ENCODE measurements at regions not wholly inside any gene's neighbourhood (a gene's known extent, or its start where the extent isn't known, plus 50 kb on each side); places are given as distances from the start of the nearest gene placed in this dataset.

DNA sequence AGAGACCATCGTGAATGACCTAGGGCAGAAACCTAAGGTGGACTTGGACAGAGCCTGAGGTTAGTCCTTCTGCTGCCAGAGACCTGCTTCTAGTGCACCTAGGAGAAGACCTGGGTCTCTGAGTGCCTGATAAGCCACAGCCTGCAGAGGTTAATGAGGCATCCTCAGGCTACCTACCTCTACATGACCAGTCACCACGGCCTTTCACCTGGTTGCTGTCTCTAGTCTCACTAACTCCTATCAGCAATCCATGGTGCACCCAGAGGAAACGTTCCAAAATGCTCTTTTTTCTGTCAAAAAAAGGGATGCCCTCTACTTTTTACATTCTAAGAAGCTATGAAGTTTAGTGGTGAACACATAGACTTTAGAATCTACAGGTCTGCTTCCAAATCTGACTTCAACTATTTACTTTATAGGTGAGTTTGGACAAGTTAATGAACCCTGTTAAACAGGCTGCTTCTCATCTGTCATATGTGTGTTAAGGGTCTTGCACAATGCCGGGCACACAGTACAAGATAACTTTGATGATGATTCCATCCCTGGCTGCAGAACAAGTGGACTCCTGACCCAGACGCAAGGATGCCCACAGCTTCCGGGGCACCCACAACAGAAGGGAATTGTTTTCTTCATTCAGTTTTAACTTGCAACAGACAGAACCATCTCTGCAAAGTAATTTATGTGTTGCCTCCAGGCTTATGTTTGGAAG, 469.9 kb upstream of the CDH5 start:
- TF ChIP-seq, protein P1, sequence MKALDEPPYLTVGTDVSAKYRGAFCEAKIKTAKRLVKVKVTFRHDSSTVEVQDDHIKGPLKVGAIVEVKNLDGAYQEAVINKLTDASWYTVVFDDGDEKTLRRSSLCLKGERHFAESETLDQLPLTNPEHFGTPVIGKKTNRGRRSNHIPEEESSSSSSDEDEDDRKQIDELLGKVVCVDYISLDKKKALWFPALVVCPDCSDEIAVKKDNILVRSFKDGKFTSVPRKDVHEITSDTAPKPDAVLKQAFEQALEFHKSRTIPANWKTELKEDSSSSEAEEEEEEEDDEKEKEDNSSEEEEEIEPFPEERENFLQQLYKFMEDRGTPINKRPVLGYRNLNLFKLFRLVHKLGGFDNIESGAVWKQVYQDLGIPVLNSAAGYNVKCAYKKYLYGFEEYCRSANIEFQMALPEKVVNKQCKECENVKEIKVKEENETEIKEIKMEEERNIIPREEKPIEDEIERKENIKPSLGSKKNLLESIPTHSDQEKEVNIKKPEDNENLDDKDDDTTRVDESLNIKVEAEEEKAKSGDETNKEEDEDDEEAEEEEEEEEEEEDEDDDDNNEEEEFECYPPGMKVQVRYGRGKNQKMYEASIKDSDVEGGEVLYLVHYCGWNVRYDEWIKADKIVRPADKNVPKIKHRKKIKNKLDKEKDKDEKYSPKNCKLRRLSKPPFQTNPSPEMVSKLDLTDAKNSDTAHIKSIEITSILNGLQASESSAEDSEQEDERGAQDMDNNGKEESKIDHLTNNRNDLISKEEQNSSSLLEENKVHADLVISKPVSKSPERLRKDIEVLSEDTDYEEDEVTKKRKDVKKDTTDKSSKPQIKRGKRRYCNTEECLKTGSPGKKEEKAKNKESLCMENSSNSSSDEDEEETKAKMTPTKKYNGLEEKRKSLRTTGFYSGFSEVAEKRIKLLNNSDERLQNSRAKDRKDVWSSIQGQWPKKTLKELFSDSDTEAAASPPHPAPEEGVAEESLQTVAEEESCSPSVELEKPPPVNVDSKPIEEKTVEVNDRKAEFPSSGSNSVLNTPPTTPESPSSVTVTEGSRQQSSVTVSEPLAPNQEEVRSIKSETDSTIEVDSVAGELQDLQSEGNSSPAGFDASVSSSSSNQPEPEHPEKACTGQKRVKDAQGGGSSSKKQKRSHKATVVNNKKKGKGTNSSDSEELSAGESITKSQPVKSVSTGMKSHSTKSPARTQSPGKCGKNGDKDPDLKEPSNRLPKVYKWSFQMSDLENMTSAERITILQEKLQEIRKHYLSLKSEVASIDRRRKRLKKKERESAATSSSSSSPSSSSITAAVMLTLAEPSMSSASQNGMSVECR (CRISPR knock-in tag; IDR thresholded peaks at IDR 0.05; ENCODE audit: borderline replicate concordance): no peak
- TF ChIP-seq, protein P2, sequence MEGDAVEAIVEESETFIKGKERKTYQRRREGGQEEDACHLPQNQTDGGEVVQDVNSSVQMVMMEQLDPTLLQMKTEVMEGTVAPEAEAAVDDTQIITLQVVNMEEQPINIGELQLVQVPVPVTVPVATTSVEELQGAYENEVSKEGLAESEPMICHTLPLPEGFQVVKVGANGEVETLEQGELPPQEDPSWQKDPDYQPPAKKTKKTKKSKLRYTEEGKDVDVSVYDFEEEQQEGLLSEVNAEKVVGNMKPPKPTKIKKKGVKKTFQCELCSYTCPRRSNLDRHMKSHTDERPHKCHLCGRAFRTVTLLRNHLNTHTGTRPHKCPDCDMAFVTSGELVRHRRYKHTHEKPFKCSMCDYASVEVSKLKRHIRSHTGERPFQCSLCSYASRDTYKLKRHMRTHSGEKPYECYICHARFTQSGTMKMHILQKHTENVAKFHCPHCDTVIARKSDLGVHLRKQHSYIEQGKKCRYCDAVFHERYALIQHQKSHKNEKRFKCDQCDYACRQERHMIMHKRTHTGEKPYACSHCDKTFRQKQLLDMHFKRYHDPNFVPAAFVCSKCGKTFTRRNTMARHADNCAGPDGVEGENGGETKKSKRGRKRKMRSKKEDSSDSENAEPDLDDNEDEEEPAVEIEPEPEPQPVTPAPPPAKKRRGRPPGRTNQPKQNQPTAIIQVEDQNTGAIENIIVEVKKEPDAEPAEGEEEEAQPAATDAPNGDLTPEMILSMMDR (IDR thresholded peaks at IDR 0.05): no peak
- TF ChIP-seq SMAD4 (CRISPR knock-in tag; IDR thresholded peaks at IDR 0.05): no peak
- TF ChIP-seq SP1 (CRISPR knock-in tag; conservative IDR thresholded peaks at IDR 0.05): no peak
- TF ChIP-seq ESRRA (CRISPR knock-in tag; IDR thresholded peaks at IDR 0.05; ENCODE audit: borderline replicate concordance): no peak
- no peak for TF ChIP-seq ZNF423 (CRISPR knock-in tag; IDR thresholded peaks at IDR 0.05)
- TF ChIP-seq RELA (CRISPR knock-in tag; IDR thresholded peaks at IDR 0.05; ENCODE audit: borderline replicate concordance): no peak
- TF ChIP-seq, protein P3, sequence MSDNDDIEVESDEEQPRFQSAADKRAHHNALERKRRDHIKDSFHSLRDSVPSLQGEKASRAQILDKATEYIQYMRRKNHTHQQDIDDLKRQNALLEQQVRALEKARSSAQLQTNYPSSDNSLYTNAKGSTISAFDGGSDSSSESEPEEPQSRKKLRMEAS (CRISPR knock-in tag; IDR thresholded peaks at IDR 0.05): no peak
- TF ChIP-seq FOXJ3 (CRISPR knock-in tag; IDR thresholded peaks at IDR 0.05; ENCODE audit: borderline replicate concordance): no peak
- TF ChIP-seq CBFB (CRISPR knock-in tag; IDR thresholded peaks at IDR 0.05; ENCODE audit: low read depth): no peak
- TF ChIP-seq, protein P4, sequence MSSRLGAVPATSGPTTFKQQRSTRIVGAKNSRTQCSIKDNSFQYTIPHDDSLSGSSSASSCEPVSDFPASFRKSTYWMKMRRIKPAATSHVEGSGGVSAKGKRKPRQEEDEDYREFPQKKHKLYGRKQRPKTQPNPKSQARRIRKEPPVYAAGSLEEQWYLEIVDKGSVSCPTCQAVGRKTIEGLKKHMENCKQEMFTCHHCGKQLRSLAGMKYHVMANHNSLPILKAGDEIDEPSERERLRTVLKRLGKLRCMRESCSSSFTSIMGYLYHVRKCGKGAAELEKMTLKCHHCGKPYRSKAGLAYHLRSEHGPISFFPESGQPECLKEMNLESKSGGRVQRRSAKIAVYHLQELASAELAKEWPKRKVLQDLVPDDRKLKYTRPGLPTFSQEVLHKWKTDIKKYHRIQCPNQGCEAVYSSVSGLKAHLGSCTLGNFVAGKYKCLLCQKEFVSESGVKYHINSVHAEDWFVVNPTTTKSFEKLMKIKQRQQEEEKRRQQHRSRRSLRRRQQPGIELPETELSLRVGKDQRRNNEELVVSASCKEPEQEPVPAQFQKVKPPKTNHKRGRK (CRISPR knock-in tag; IDR thresholded peaks at IDR 0.05; ENCODE audit: borderline replicate concordance): no peak
- no peak for TF ChIP-seq JUN (CRISPR knock-in tag; IDR thresholded peaks at IDR 0.05)
- TF ChIP-seq, protein P5, sequence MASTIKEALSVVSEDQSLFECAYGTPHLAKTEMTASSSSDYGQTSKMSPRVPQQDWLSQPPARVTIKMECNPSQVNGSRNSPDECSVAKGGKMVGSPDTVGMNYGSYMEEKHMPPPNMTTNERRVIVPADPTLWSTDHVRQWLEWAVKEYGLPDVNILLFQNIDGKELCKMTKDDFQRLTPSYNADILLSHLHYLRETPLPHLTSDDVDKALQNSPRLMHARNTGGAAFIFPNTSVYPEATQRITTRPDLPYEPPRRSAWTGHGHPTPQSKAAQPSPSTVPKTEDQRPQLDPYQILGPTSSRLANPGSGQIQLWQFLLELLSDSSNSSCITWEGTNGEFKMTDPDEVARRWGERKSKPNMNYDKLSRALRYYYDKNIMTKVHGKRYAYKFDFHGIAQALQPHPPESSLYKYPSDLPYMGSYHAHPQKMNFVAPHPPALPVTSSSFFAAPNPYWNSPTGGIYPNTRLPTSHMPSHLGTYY (CRISPR knock-in tag; IDR thresholded peaks at IDR 0.05): no peak
- TF ChIP-seq, protein P6, sequence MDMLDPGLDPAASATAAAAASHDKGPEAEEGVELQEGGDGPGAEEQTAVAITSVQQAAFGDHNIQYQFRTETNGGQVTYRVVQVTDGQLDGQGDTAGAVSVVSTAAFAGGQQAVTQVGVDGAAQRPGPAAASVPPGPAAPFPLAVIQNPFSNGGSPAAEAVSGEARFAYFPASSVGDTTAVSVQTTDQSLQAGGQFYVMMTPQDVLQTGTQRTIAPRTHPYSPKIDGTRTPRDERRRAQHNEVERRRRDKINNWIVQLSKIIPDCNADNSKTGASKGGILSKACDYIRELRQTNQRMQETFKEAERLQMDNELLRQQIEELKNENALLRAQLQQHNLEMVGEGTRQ (CRISPR knock-in tag; IDR thresholded peaks at IDR 0.05): no peak

All from WTC11 (cell line).